ENCODE measurements at regions not wholly inside any gene's neighbourhood (a gene's known extent, or its start where the extent isn't known, plus 50 kb on each side); places are given as distances from the start of the nearest gene placed in this dataset.
A peak's percentile ranks its signal among the peaks of the same experiment; 100 is the strongest.

DNA sequence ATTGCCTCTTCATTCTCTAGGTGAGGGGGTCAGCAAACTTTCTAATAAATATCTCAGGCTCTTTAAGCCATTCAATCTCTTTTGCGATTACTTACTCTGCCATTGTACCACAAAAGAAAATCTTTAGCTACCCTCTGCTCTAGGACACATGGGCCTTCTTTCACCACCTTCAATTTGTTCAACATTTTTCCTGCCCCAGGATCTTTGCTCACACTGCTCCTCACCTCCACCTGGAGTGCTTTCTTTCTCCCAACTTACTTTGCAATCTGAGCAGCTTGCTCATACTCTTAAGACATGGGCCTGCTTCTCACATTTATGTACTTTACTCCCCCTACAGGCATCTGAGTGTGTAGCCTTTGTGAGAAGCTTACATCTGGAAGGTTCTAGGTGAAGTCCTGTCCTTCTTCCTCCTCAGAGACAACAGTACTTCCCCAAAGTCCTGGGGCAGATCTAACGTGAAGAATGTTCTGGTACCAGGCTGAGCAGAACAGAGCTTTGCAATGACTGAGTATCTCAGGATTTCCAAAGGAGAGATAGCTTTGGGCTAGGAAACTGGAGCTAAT, 55.0 kb upstream of the PRDM5 start:
- peak; percentile 53 for DNase-seq

- no peak for DNase-seq
These were observed 50.7 kb upstream of the PRDM5 start for GRCh38 chr4:120973207-120973606.

Measured in DMS53 (cell line).